Neural cell (in vitro differentiated cells): ENCODE measurements at regions not wholly inside any gene's neighbourhood (a gene's known extent, or its start where the extent isn't known, plus 50 kb on each side); places are given as distances from the start of the nearest gene placed in this dataset.

ENCODE experiments used
- H2AFZ ChIP-seq: fragments of 200-600, 300-800 bp; sonication (generic), shearing (Covaris generic); 2 replicates; pipeline ENCODE4 v1.6.0; 2014; ENCODE audit warnings: low read depth, mild to moderate bottlenecking, antibody characterized with exemption, low read length, moderate library complexity
- H3F3A ChIP-seq: fragments of 200-600 bp; shearing (Covaris generic); 2 replicates; pipeline ENCODE4 v1.6.1; 2016; ENCODE audit warnings: mild to moderate bottlenecking, moderate library complexity, mixed read lengths, antibody characterized with exemption, low read length; ENCODE audit not compliant: insufficient read depth, poor library complexity, severe bottlenecking
- H3K27ac ChIP-seq: fragments of 200-600, 300-800 bp; sonication (generic), shearing (Covaris generic); 2 replicates; pipeline ENCODE4 v1.5.1; 2014; ENCODE audit warnings: mild to moderate bottlenecking, low read length, moderate library complexity
- H3K27me3 ChIP-seq: fragments of 300-800, 200-600 bp; sonication (generic), shearing (Covaris generic); 2 replicates; pipeline ENCODE4 v1.6.0; 2014; ENCODE audit warnings: mild to moderate bottlenecking, low read depth, low read length, moderate library complexity; ENCODE audit not compliant: insufficient read depth
- H3K36me3 ChIP-seq: fragments of 300-800, 200-600 bp; sonication (generic), shearing (Covaris generic); 2 replicates; pipeline ENCODE4 v1.5.1; 2014; ENCODE audit warnings: mild to moderate bottlenecking, antibody characterized with exemption, low read length, moderate library complexity; ENCODE audit not compliant: insufficient read depth
- H3K4me2 ChIP-seq: fragments of 300-800, 200-600 bp; sonication (generic), shearing (Covaris generic); 2 replicates; pipeline ENCODE4 v1.6.0; 2014; ENCODE audit warnings: mild to moderate bottlenecking, low read length
- H3K4me3 ChIP-seq: fragments of 300-800, 200-600 bp; sonication (generic), shearing (Covaris generic); 2 replicates; pipeline ENCODE4 v1.5.1; 2014; ENCODE audit warnings: mild to moderate bottlenecking, low read length, moderate library complexity
- H3K79me2 ChIP-seq: fragments of 200-600 bp; shearing (Covaris generic); replicated peaks from 2 replicates; pipeline ENCODE4 v1.6.0; 2014; ENCODE audit warnings: mild to moderate bottlenecking, low read length, moderate library complexity; ENCODE audit not compliant: insufficient read depth
- H3K9ac ChIP-seq: fragments of 300-800, 200-600 bp; sonication (generic), shearing (Covaris generic); 2 replicates; pipeline ENCODE4 v1.6.1; 2016; ENCODE audit warnings: mild to moderate bottlenecking, low read length, mixed read lengths
- H3K9me2 ChIP-seq: fragments of 200-600 bp; shearing (Covaris generic); 2 replicates; pipeline ENCODE4 v1.6.1; 2016; ENCODE audit warnings: mild to moderate bottlenecking, low read length, mixed read lengths; ENCODE audit not compliant: insufficient read depth
- H3K9me3 ChIP-seq: fragments of 200-600, 300-800 bp; sonication (generic), shearing (Covaris generic); 2 replicates; pipeline ENCODE4 v1.6.1; 2016; ENCODE audit warnings: mild to moderate bottlenecking, mixed run types, low read length, moderate library complexity, mixed read lengths
- H4K20me1 ChIP-seq: fragments of 200-600 bp; shearing (Covaris generic); 2 replicates; pipeline ENCODE4 v1.6.1; 2016; ENCODE audit warnings: mild to moderate bottlenecking, mixed run types; ENCODE audit not compliant: insufficient read depth
- EP300 ChIP-seq: fragments of 450-650 bp; conservative IDR thresholded peaks from 2 replicates; pipeline ENCODE4 v1.6.1; 2014; ENCODE audit warnings: antibody characterized with exemption, mild to moderate bottlenecking, moderate library complexity; ENCODE audit not compliant: poor library complexity, severe bottlenecking
- EZH2 ChIP-seq: fragments of 200-600, 300-800 bp; shearing (Covaris generic), sonication (generic); IDR thresholded peaks from 2 replicates; pipeline ENCODE4 v1.6.1; 2014; ENCODE audit warnings: antibody characterized with exemption, low read length, borderline replicate concordance, mild to moderate bottlenecking; ENCODE audit not compliant: insufficient read depth, poor library complexity, severe bottlenecking
- MXI1 ChIP-seq: fragments of 450-650 bp; conservative IDR thresholded peaks from 2 replicates; pipeline ENCODE4 v1.6.1; 2014; ENCODE audit warnings: antibody characterized with exemption, mild to moderate bottlenecking; ENCODE audit not compliant: poor library complexity, severe bottlenecking
- POLR2AphosphoS5 ChIP-seq: IDR thresholded peaks from 2 replicates; pipeline ENCODE4 v1.6.1; 2012
- RAD21 ChIP-seq: fragments of 450-650 bp; conservative IDR thresholded peaks from 2 replicates; pipeline ENCODE4 v1.6.1; 2014; ENCODE audit warnings: antibody characterized with exemption, mild to moderate bottlenecking, moderate library complexity
- SMC3 ChIP-seq: fragments of 450-650 bp; conservative IDR thresholded peaks from 2 replicates; pipeline ENCODE4 v1.6.1; 2014; ENCODE audit warnings: antibody characterized with exemption, mild to moderate bottlenecking, moderate library complexity; ENCODE audit not compliant: poor library complexity
- TAF1 ChIP-seq: IDR thresholded peaks from 2 replicates; pipeline ENCODE4 v1.6.1; 2012; ENCODE audit warnings: low read depth
- TF ChIP-seq, protein P1 (sequence below): fragments of 450-650 bp; IDR thresholded peaks from 2 replicates; pipeline ENCODE4 v1.5.1; 2014; ENCODE audit warnings: antibody characterized with exemption, mild to moderate bottlenecking, moderate library complexity; ENCODE audit not compliant: poor library complexity, severe bottlenecking
- TF ChIP-seq, protein P2 (sequence below): IDR thresholded peaks from 2 replicates; pipeline ENCODE4 v1.6.1; 2012; ENCODE audit warnings: borderline replicate concordance

DNA sequence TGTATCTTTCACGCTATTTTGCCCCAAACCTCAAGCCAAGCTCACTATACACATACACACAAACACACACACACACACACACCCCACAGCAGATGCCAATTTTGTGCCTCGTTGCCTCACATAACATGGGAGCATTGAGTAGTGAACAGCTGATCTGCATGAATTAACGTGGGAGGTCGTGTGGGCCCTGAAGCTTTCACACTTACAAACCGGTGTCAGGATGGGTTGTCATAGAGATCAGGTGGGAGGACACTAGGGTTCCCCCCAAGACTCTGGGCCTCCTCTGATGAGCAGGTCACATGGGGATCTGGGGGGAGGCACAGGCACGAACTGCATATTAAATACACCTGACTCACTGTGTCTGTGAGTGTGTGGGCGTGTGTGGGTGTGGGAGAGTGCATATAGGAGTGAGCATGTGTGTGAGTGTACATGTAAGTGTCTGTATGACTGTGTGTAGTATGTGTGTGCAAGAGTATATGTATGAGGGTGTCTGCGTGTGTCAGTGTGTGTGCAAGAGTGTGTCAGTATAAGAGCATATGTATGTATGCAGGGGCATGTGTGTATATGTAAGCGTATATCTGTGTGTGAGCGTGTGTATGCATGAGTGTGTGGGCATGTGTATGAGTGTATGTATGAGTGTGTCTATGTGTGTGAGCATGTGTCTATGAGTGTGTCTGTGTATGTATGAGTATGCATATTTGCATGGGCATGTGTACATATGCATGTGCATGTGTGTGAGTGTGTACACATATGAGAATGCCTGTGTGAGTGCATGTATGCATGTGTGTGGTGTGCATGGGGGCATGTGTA lies 370.4 kb downstream of the PREX1 start:
- Histone ChIP-seq H3K36me3 (no peaks in the 10 kb centered on the region), H3F3A (no peaks in the 10 kb centered on the region), H3K27me3 (no peaks in the 10 kb centered on the region), H3K4me3 (no peak overlapping the region), H3K79me2 (no peaks in the 10 kb centered on the region), H3K27ac (no peak overlapping the region), H3K9me3 (no peaks in the 10 kb centered on the region), H3K9ac (no peak overlapping the region), H2AFZ (no peak overlapping the region), H3K9me2 (no peaks in the 10 kb centered on the region), H4K20me1 (no peaks in the 10 kb centered on the region), H3K4me2 (no peak overlapping the region)
- TF ChIP-seq, protein P1, sequence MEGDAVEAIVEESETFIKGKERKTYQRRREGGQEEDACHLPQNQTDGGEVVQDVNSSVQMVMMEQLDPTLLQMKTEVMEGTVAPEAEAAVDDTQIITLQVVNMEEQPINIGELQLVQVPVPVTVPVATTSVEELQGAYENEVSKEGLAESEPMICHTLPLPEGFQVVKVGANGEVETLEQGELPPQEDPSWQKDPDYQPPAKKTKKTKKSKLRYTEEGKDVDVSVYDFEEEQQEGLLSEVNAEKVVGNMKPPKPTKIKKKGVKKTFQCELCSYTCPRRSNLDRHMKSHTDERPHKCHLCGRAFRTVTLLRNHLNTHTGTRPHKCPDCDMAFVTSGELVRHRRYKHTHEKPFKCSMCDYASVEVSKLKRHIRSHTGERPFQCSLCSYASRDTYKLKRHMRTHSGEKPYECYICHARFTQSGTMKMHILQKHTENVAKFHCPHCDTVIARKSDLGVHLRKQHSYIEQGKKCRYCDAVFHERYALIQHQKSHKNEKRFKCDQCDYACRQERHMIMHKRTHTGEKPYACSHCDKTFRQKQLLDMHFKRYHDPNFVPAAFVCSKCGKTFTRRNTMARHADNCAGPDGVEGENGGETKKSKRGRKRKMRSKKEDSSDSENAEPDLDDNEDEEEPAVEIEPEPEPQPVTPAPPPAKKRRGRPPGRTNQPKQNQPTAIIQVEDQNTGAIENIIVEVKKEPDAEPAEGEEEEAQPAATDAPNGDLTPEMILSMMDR, result no peak
- TF ChIP-seq, protein P2, sequence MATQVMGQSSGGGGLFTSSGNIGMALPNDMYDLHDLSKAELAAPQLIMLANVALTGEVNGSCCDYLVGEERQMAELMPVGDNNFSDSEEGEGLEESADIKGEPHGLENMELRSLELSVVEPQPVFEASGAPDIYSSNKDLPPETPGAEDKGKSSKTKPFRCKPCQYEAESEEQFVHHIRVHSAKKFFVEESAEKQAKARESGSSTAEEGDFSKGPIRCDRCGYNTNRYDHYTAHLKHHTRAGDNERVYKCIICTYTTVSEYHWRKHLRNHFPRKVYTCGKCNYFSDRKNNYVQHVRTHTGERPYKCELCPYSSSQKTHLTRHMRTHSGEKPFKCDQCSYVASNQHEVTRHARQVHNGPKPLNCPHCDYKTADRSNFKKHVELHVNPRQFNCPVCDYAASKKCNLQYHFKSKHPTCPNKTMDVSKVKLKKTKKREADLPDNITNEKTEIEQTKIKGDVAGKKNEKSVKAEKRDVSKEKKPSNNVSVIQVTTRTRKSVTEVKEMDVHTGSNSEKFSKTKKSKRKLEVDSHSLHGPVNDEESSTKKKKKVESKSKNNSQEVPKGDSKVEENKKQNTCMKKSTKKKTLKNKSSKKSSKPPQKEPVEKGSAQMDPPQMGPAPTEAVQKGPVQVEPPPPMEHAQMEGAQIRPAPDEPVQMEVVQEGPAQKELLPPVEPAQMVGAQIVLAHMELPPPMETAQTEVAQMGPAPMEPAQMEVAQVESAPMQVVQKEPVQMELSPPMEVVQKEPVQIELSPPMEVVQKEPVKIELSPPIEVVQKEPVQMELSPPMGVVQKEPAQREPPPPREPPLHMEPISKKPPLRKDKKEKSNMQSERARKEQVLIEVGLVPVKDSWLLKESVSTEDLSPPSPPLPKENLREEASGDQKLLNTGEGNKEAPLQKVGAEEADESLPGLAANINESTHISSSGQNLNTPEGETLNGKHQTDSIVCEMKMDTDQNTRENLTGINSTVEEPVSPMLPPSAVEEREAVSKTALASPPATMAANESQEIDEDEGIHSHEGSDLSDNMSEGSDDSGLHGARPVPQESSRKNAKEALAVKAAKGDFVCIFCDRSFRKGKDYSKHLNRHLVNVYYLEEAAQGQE, result no peak
- TF ChIP-seq SMC3 (no peak), EP300 (no peak), RAD21 (no peak), TAF1 (no peak)

DNA sequence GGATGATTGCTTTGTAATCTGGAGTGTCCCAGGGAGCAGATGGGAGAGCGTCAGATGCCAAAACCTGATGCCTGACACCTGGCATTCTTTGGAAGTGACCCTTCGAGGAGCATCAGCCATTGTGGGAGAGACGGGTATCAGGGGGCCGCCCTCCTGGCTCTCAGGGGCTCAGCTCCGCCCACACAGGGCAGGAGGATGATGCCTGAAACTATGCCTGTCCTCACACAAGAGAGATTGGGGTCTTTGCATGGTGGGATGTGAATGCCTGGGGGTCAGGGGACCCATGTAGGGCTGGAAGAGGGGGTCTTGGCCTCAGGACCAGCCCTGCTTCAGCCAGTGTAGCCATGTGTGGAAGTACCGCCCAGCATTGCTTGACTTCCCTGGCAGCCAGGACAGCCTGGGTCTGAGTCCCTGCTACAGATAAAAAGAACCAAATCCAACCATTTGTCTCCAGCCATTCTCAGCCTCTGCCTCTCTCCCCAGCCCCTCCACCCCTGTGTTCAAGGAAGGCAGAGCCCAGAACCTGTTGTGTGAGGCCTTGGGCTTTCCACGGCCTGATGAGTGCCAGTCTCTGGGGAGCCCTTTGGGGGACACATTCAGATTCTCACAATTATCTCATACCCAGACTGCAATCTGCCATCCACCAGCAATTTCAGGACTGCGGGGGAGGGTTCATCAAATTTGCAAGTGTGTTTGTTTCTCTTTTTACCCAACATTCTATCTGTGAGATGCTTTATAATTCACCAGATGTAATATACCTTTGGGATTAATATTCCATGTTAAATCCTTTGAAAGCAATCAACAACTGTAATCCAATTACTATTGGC lies 371.2 kb downstream of the PREX1 start:
- TF ChIP-seq RAD21, result no peak
- no peak for TF ChIP-seq EZH2
- TF ChIP-seq EP300, result no peak
- TF ChIP-seq, protein P2, result no peak
- TF ChIP-seq, protein P1, result no peak
- TF ChIP-seq SMC3, result no peak
- no peak for TF ChIP-seq TAF1
- TF ChIP-seq POLR2AphosphoS5, result no peak
- no peak for TF ChIP-seq MXI1
- H3K79me2 ChIP-seq, result no peaks in the 10 kb centered on the region
- H3K4me3 ChIP-seq, result no peak overlapping the region
- H2AFZ ChIP-seq, result no peak overlapping the region
- no peak overlapping the region for H3K4me2 ChIP-seq
- H3K36me3 ChIP-seq, result no peaks in the 10 kb centered on the region
- H3F3A ChIP-seq, result no peaks in the 10 kb centered on the region
- no peaks in the 10 kb centered on the region for H3K9me2 ChIP-seq
- H4K20me1 ChIP-seq, result no peaks in the 10 kb centered on the region
- H3K27ac ChIP-seq, result no peak overlapping the region
- no peak overlapping the region for H3K9ac ChIP-seq
- no peaks in the 10 kb centered on the region for H3K27me3 ChIP-seq
- no peaks in the 10 kb centered on the region for H3K9me3 ChIP-seq
